ENCODE measurements at regions not wholly inside any gene's neighbourhood (a gene's known extent, or its start where the extent isn't known, plus 50 kb on each side); places are given as distances from the start of the nearest gene placed in this dataset.

- Histone ChIP-seq H3K9me3 (ENCODE audit: low read depth, low read length) (no peaks in the 10 kb centered on the region), H3K36me3 (ENCODE audit: insufficient read depth, low read length) (no peaks in the 10 kb centered on the region), H3K4me3 (no peak overlapping the region), H3K9ac (ENCODE audit: insufficient read length) (no peak overlapping the region), H3K27ac (no peak overlapping the region)
- no peak for DNase-seq (ENCODE audit: low read depth, low spot score)
- TF ChIP-seq FOXP2 (optimal IDR thresholded peaks at IDR 0.05; ENCODE audit: control extremely low read depth, extremely low read length, insufficient read depth) = no peak
- no peak for TF ChIP-seq POLR2AphosphoS5 (IDR thresholded peaks at IDR 0.05; ENCODE audit: borderline replicate concordance, low read depth, low read length)
- TF ChIP-seq EZH2 (IDR thresholded peaks at IDR 0.05) = no peak
Measured at GRCh38 chr2:137772451-137772850, 191.8 kb upstream of the HNMT start.

DNA sequence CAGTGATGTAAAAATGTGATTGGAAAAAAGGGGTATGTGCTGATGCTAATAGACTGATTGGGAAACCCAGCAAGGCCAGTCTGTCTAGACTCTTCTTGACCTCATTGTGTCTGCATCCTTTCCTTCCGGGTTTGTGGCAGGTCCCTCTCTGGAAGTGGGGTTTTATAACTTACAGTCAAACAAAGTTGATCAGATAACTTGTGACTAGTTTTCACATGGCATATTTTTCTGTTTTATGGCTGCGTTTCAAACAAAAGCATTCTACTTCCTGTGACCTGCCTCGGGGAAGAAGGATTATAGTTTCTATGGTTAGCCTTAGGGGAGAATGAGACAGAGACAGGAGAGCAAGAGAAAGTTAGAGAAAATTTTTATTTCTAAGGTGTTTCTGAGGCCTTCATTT, 188.7 kb upstream of the HNMT start:
- no peak overlapping the region for H3K9ac ChIP-seq (ENCODE audit: insufficient read length)
- TF ChIP-seq EZH2 (IDR thresholded peaks at IDR 0.05) (no peak), POLR2AphosphoS5 (IDR thresholded peaks at IDR 0.05; ENCODE audit: borderline replicate concordance, low read depth, low read length) (no peak), FOXP2 (optimal IDR thresholded peaks at IDR 0.05; ENCODE audit: control extremely low read depth, extremely low read length, insufficient read depth) (no peak)
- H3K27ac ChIP-seq = no peak overlapping the region
- H3K4me3 ChIP-seq = no peak overlapping the region
- no peaks in the 10 kb centered on the region for H3K36me3 ChIP-seq (ENCODE audit: insufficient read depth, low read length)
- DNase-seq (ENCODE audit: low read depth, low spot score) = no peak
- no peaks in the 10 kb centered on the region for H3K9me3 ChIP-seq (ENCODE audit: low read depth, low read length)

GRCh38 chr2:137776697-137777096, 187.6 kb upstream of the HNMT start:
- Histone ChIP-seq H3K9me3 (ENCODE audit: low read depth, low read length) (no peaks in the 10 kb centered on the region), H3K36me3 (ENCODE audit: insufficient read depth, low read length) (no peaks in the 10 kb centered on the region), H3K27ac (no peak overlapping the region), H3K9ac (ENCODE audit: insufficient read length) (no peak overlapping the region), H3K4me3 (no peak overlapping the region)
- no peak for TF ChIP-seq FOXP2 (optimal IDR thresholded peaks at IDR 0.05; ENCODE audit: control extremely low read depth, extremely low read length, insufficient read depth)
- no peak for TF ChIP-seq POLR2AphosphoS5 (IDR thresholded peaks at IDR 0.05; ENCODE audit: borderline replicate concordance, low read depth, low read length)
- no peak for TF ChIP-seq EZH2 (IDR thresholded peaks at IDR 0.05)
- DNase-seq (ENCODE audit: low read depth, low spot score) = no peak

DNA sequence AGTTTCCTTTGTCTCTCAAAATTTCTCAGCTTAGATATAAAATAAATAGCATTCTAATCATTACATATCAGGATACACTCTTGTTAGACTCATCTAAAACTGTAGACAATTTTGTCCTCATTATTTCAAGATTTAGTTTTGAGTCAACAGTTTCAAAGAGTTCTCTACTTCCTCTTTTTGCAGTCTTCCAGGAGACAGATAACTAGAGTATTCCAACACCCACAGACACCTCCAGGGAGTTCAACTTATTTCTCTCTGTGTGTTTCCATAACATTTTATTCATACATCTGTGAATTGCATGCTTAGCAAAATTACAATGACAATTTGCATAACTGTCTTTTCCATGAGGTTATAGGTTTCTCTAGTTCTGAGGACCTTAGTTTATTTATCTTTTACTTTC, 166.6 kb upstream of the HNMT start:
- no peak for TF ChIP-seq FOXP2 (optimal IDR thresholded peaks at IDR 0.05; ENCODE audit: control extremely low read depth, extremely low read length, insufficient read depth)
- TF ChIP-seq POLR2AphosphoS5 (IDR thresholded peaks at IDR 0.05; ENCODE audit: borderline replicate concordance, low read depth, low read length) = no peak
- TF ChIP-seq EZH2 (IDR thresholded peaks at IDR 0.05) = no peak
- Histone ChIP-seq H3K27ac (no peak overlapping the region), H3K9ac (ENCODE audit: insufficient read length) (no peak overlapping the region), H3K36me3 (ENCODE audit: insufficient read depth, low read length) (no peaks in the 10 kb centered on the region), H3K4me3 (no peak overlapping the region), H3K9me3 (ENCODE audit: low read depth, low read length) (no peaks in the 10 kb centered on the region)
- no peak for DNase-seq (ENCODE audit: low read depth, low spot score)

DNA sequence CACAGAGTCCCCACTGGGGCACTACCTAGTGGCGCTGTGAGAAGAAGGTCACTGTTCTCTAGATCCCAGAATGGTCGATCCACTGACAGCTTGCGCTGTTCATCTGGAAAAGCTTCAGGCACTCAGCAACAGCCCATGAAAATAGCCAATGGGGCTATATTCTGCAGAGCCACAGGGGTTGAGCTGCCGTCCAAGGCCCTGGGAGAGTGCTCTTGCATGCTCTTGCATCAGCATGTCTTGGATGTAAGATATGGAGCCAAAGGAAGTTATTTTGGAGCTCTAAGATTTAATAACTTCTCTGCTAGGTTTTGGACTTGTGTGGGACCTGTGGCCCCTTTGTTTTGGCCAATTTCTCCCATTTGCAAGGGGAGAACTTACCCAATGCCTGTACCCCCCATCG, 164.7 kb upstream of the HNMT start:
- no peaks in the 10 kb centered on the region for H3K36me3 ChIP-seq (ENCODE audit: insufficient read depth, low read length)
- H3K4me3 ChIP-seq = no peak overlapping the region
- TF ChIP-seq EZH2 (IDR thresholded peaks at IDR 0.05) (no peak), POLR2AphosphoS5 (IDR thresholded peaks at IDR 0.05; ENCODE audit: borderline replicate concordance, low read depth, low read length) (no peak), FOXP2 (optimal IDR thresholded peaks at IDR 0.05; ENCODE audit: control extremely low read depth, extremely low read length, insufficient read depth) (no peak)
- H3K27ac ChIP-seq = no peak overlapping the region
- no peak for DNase-seq (ENCODE audit: low read depth, low spot score)
- no peaks in the 10 kb centered on the region for H3K9me3 ChIP-seq (ENCODE audit: low read depth, low read length)
- no peak overlapping the region for H3K9ac ChIP-seq (ENCODE audit: insufficient read length)

DNA sequence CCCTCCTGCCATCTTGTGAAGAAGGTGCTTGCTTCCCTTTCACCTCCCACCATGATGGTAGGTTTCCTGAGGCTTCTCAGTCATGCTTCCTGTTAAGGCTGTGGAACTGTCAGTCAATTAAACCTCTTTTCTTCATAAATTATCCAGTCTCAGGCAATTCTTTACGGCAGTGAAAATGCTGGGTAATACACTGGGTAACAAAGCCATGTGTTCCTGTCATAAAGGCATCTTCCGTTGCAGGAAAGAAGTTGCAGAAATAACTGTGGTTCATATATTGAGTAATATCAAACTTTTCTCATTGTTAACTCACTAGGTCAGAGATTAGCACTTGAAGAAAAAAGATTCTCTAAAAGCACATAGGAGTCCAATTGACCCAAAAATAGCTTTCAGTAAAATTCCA, 163.9 kb upstream of the HNMT start:
- H3K9ac ChIP-seq (ENCODE audit: insufficient read length) = no peak overlapping the region
- no peaks in the 10 kb centered on the region for H3K36me3 ChIP-seq (ENCODE audit: insufficient read depth, low read length)
- H3K9me3 ChIP-seq (ENCODE audit: low read depth, low read length) = no peaks in the 10 kb centered on the region
- no peak for DNase-seq (ENCODE audit: low read depth, low spot score)
- H3K27ac ChIP-seq = no peak overlapping the region
- TF ChIP-seq EZH2 (IDR thresholded peaks at IDR 0.05) (no peak), FOXP2 (optimal IDR thresholded peaks at IDR 0.05; ENCODE audit: control extremely low read depth, extremely low read length, insufficient read depth) (no peak), POLR2AphosphoS5 (IDR thresholded peaks at IDR 0.05; ENCODE audit: borderline replicate concordance, low read depth, low read length) (no peak)
- H3K4me3 ChIP-seq = no peak overlapping the region

GRCh38 chr2:137801228-137801627, 163.0 kb upstream of the HNMT start:
- TF ChIP-seq FOXP2 (optimal IDR thresholded peaks at IDR 0.05; ENCODE audit: control extremely low read depth, extremely low read length, insufficient read depth) (no peak), EZH2 (IDR thresholded peaks at IDR 0.05) (no peak)
- H3K9me3 ChIP-seq (ENCODE audit: low read depth, low read length) = no peaks in the 10 kb centered on the region
- no peak overlapping the region for H3K9ac ChIP-seq (ENCODE audit: insufficient read length)
- H3K4me3 ChIP-seq = no peak overlapping the region
- H3K27ac ChIP-seq = no peak overlapping the region
- DNase-seq (ENCODE audit: low read depth, low spot score) = no peak
- no peaks in the 10 kb centered on the region for H3K36me3 ChIP-seq (ENCODE audit: insufficient read depth, low read length)

GRCh38 chr2:137802038-137802437, 162.2 kb upstream of the HNMT start:
- Histone ChIP-seq H3K36me3 (ENCODE audit: insufficient read depth, low read length) (no peaks in the 10 kb centered on the region), H3K9me3 (ENCODE audit: low read depth, low read length) (no peaks in the 10 kb centered on the region), H3K27ac (no peak overlapping the region), H3K4me3 (no peak overlapping the region), H3K9ac (ENCODE audit: insufficient read length) (no peak overlapping the region)
- DNase-seq (ENCODE audit: low read depth, low spot score) = no peak
- TF ChIP-seq POLR2AphosphoS5 (IDR thresholded peaks at IDR 0.05; ENCODE audit: borderline replicate concordance, low read depth, low read length) (no peak), EZH2 (IDR thresholded peaks at IDR 0.05) (no peak), FOXP2 (optimal IDR thresholded peaks at IDR 0.05; ENCODE audit: control extremely low read depth, extremely low read length, insufficient read depth) (no peak)

DNA sequence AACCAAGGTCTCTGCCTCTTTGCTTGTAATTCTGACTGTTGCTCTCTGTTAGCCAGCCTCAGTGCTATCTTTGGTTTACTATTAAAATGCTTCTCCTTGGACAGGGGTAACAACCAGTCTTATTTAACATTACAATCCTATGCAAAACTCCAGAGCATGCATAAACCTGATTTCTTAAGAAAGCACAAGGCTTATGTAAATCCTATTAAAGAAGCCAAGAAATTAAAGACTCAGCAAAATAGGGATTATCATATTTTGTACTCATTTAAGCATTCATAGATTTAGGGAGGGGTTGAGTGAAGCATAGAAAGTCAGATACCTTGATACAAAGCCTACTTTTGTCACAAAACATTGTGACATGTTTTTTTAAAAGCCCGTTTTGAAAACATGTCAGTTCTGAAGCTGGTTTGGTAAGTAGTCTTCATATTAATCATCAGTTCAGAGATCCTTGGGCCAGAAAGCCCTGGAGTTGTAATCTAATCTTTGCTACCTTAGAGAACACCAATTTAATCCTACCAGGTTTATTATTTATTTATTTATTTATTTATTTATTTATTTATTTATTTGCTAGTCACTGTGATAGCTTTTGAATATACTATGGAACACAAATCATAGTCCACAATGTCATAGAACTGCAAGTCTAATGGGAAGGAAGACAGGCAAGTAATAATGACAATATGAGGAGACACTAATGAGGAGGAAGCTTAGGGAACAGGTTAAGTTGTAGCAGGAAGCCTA, 158.0 kb upstream of the HNMT start:
- H3K9ac ChIP-seq (ENCODE audit: insufficient read length) = no peak overlapping the region
- DNase-seq (ENCODE audit: low read depth, low spot score) = no peak
- no peaks in the 10 kb centered on the region for H3K36me3 ChIP-seq (ENCODE audit: insufficient read depth, low read length)
- no peak overlapping the region for H3K27ac ChIP-seq
- H3K9me3 ChIP-seq (ENCODE audit: low read depth, low read length) = no peaks in the 10 kb centered on the region
- TF ChIP-seq POLR2AphosphoS5 (IDR thresholded peaks at IDR 0.05; ENCODE audit: borderline replicate concordance, low read depth, low read length) (no peak), FOXP2 (optimal IDR thresholded peaks at IDR 0.05; ENCODE audit: control extremely low read depth, extremely low read length, insufficient read depth) (no peak), EZH2 (IDR thresholded peaks at IDR 0.05) (no peak)
- no peak overlapping the region for H3K4me3 ChIP-seq

Data from SK-N-MC (cell line).